Retinal pigment epithelial cell (primary cell): ENCODE measurements at regions not wholly inside any gene's neighbourhood (a gene's known extent, or its start where the extent isn't known, plus 50 kb on each side); places are given as distances from the start of the nearest gene placed in this dataset.

Experiments used
- DNase-seq: peaks from one replicate; pipeline ENCODE4 v3.0.0-alpha.2; 2010; ENCODE audit warnings: low read depth
- H3K4me3 ChIP-seq: 2 replicates; pipeline ENCODE4 v1.5.1; 2011; ENCODE audit warnings: mild to moderate bottlenecking, low read length, control low read depth, moderate library complexity
- TF ChIP-seq, protein P1 (sequence below): conservative IDR thresholded peaks from 2 replicates; pipeline ENCODE4 v1.5.1; 2011; ENCODE audit warnings: low read depth, low read length, control low read depth, inconsistent platforms

- no peak for DNase-seq
- no peak overlapping the region for H3K4me3 ChIP-seq
- TF ChIP-seq, protein P1, sequence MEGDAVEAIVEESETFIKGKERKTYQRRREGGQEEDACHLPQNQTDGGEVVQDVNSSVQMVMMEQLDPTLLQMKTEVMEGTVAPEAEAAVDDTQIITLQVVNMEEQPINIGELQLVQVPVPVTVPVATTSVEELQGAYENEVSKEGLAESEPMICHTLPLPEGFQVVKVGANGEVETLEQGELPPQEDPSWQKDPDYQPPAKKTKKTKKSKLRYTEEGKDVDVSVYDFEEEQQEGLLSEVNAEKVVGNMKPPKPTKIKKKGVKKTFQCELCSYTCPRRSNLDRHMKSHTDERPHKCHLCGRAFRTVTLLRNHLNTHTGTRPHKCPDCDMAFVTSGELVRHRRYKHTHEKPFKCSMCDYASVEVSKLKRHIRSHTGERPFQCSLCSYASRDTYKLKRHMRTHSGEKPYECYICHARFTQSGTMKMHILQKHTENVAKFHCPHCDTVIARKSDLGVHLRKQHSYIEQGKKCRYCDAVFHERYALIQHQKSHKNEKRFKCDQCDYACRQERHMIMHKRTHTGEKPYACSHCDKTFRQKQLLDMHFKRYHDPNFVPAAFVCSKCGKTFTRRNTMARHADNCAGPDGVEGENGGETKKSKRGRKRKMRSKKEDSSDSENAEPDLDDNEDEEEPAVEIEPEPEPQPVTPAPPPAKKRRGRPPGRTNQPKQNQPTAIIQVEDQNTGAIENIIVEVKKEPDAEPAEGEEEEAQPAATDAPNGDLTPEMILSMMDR, result no peak
Observed at GRCh38 chrX:95117556-95117955, 1443.5 kb downstream of the FAM133A start.

GRCh38 chrX:95145848-95146490 is 1472.0 kb downstream of the FAM133A start:
- TF ChIP-seq, protein P1, result no peak
- DNase-seq, result no peak
- no peak overlapping the region for H3K4me3 ChIP-seq

DNA sequence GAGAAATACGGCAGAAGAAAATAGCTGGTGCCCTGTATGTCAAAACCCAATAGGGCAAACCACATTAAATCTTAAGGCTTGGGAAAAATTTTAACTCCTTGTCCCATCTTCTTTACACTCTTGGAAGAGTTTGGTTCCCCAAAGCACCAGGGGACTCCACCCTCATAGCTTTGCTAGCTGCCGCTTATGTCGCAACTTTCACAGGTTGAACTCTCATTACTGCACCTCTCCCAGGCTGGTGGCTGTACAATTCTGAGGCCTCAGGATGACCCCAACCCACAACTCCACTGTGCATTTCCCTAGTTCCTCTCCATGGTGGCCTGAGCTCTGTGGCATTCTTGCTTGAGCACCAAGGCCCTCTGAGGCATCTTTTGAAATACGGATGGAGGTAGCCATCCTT is 1478.8 kb downstream of the FAM133A start:
- H3K4me3 ChIP-seq, result no peak overlapping the region
- DNase-seq, result no peak
- TF ChIP-seq, protein P1, result no peak

DNA sequence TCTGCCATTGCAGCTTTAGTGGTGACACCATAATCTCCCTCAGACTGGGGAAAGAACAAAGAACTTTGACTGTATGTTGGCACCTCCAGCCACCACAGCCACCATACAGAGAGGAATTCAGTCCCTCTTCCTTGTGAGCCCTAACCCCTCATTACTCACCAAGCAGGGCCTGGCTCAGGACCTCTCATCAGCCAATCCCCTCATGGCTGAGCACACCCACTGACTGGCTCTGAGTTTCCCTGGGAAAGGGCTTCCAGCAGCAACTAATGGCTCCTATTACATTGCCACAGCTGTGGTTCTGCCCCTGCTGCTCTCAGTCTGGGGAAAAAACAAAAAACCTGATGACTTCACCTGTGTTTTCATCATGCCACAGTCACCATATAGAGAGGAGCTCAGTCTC is 1482.6 kb downstream of the FAM133A start:
- H3K4me3 ChIP-seq, result no peak overlapping the region
- TF ChIP-seq, protein P1, result no peak
- no peak for DNase-seq
